Activated CD4-positive, alpha-beta T cell treated with anti-CD3 and anti-CD28 coated beads, Interleukin-2, amount 50 U/mL, for 16 hours (primary cell): ENCODE measurements at regions not wholly inside any gene's neighbourhood (a gene's known extent, or its start where the extent isn't known, plus 50 kb on each side); places are given as distances from the start of the nearest gene placed in this dataset.
"Not testable (repeated sequence)": the region's sequence is repeated elsewhere in the genome, so short reads cannot be mapped to it uniquely, and the experiment has no call there.

ENCODE experiments used
- DNase-seq: peaks from one replicate; pipeline ENCODE4 v3.0.0-alpha.2; 2020

DNA sequence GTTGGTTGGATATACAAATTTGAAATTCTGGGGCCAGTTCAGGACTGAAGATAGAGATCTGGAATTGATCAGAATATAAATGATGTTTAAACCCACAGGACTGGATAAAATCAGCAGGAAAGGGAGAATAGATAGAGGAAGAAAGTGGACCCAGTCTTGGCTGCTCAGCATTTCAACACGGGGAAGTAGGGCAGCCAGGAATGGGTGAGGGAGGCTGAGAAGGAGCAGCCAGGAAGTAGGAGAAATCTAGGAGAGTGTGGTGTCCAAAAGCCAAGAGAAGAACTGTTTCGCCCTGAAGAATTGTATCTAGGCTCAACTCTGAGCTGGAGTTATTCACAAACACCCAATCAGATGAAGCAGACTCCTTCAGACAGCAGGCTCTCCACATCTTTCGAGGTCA, 197.9 kb downstream of the CDCA7 start:
- DNase-seq: no peak

DNA sequence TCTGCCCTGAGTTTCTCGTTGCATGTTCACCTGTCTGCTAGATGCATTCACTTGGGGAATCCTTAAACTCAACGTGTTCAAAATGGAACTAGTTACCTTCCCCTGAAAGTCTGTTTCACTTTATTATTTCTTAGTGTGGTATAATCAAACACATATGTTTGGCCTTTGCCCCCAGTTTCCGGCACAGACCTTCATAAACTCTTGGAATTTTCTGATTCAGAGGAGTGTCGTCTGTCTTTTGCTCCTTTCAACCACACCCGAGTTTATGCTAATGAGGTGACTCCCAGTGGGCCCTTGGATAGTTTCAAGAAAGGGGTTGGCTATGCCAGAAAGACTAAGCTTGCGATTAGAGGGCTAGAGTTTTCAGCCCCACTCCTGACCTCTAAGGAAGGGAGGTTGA, 198.9 kb downstream of the CDCA7 start:
- DNase-seq: no peak

DNA sequence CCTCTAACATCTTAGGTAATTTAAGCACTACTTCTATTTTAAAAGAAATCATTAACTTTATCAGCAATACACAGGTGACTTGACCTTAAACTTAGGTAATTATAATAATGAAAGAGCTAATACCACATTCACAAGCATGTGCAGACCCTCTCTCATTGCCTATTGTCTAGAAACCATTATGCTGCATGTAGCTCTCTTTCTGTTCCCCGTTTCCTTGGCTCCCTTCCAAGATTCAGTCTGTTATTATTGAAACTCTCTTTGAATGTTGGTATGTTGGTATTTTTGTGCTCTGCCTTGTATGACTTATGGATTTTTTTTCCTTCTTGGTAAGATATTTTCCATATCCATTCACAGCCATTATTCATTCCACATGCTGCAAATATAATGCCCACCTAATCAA, 201.2 kb downstream of the CDCA7 start:
- DNase-seq: no peak

DNA sequence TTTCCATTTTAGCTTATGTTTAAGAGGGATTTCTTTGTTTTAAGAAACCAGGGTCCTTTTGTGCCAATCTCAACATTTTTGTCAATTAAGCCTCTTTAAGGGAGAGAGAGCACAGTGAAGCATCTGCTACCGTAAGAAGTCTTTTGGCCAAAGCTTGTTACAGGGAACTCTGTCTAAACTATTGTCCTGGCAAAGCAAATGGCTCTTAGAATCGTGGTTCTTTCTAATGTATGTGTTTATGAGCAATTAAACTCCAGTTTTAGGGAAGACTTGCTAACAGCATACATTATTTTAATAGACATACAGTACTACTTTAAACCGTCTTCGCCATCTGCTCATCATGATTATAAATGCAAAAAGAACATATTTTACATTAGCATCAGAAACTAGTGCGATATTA, 202.1 kb downstream of the CDCA7 start:
- DNase-seq: no peak

DNA sequence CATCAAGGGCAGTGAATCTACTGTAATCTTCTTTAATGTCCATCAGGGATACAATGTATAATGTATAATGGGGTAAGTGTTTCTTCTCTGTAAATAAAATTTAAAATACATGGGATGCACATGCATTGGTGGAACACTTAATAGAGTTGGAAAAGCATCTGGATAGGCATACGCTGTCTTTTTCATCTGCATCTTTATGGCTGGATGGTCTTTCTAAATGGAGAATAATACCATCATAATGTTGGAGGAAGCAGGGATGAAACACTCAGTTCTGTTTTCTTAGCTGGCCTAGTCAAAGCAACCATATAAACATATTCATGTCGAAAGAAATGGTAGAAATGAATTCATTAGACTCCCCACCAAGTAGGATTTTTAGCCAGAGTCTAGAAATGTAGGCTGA, 202.8 kb downstream of the CDCA7 start:
- no peak for DNase-seq

DNA sequence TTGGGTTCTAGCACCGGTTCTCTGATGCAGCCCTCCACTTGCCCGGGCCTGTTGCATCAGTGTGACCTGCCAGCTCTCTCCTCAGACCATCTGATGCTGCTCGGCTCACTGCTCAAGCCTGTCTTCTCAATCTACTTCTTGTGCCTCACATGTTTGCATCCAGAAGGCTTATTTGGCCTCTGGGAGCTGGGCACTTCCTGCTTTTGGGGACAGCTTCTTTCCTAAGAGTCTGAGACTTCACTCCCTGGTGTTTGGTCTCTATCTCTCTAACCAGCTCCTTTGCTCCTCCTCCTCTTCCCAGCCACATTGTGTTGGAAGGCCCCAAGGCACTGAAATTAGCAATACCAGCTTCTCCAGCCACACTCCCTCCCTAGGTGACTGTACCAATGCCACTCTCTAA, 212.8 kb downstream of the CDCA7 start:
- no peak for DNase-seq

DNA sequence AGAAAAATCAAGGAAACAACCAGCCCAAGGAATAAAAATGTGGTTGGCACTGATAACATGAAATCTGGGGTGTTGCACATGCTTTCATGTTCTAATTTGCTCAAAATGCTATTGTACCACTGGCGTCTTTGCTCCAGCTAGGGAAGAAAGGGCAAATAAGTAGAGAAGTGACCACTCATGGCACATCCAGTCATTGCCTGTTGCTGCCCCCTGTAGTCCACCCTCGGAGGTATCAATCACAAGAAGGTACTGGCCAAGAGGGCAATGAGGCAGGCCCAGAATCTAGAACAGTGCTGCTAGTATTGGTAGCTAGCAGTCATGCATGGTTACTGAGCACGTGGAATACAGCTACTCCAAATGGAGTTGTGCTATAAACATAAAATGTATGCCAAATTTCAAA, 213.4 kb downstream of the CDCA7 start:
- DNase-seq: no peak

DNA sequence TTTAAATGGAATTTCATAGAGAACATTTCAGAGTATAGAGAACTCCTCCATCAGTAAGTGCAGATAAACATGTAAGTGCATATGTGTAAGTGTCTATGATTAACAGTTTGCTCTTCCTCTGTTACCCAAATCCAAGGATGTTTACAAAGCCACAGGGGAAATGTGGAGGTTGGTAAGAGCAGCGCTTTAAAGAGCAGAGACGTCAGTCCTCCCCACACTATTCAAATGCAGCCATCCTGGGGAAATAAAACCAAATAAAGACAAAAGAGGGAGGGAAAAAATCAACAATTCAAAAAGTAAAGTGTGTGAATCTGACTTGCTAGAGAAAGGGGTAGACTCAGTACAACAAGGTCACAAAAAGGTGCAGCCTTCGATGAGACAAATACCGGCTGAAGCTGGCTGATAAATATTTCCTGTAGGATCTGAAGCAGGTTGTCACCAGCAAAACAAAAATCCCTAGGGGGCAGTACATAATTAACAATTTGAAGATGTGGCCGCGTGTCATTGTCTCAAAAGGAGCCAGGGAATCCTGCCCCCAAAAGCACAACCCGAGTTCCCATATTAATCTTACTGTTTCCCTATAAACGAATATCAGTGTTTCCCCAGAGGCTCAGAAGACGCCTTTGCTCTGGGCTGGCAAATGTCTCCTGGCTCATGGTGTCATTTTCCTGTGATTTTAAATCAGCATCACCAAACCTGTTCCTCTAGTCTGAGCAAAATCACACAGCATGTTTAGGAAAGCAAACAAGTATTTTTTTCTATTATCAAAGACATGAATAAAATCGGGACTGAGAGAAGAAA, 216.5 kb downstream of the CDCA7 start:
- DNase-seq: peak; percentile 2

DNA sequence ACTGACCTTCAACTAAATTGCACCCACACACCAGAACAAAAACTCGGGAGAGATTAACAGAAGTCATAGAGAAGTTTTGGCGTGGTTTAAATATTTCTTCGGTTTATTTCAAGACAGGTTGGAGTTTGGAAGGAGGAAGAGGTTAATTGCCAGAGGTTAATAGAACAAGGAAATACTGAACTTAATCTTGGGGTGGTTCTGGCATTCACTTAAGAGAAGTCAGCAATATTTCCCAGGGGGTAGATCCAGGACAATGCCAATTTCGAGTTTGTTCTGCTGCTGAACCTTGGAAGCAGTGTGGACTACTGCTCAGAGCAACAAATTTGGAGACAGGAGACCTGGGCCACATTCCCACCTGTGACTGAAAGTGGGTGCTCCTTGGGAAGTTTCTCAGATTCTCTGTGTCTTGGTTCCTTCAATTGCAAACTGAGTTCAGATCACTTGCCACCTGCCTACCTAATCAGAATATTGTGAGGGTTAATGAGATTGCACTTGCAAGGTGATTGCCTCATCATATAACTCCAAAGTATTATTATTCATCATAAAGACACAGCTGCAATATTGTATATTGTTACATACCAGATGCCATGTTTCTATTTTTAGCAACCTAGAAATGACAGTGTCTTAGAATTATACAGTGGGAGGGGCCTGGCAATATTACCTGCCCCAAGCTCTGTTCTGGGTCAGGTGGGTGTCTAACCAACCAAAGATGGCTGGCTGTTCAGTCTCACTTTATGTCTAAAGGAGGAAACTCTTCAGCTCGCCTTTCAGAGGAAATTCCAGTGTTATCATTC, 217.4 kb downstream of the CDCA7 start:
- no peak for DNase-seq

DNA sequence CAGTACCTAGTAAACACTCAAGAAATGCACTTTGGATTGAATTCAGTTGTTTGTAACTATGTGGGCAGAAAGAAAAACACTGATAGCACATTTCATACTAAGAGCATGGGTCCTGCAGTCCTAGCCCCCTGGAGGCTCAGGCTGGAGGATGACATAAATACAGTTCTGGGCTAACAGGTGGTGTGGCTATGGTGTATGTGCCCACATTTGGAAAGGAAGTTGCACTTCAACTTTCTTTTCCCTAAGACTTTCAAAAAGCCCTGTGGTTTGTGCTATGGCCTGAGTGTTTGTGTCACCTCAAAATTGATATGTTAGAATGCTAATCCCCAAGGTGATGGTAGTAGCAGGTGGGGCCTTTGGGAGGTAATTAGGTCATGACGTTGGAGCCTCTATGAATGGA, 218.2 kb downstream of the CDCA7 start:
- no peak for DNase-seq

DNA sequence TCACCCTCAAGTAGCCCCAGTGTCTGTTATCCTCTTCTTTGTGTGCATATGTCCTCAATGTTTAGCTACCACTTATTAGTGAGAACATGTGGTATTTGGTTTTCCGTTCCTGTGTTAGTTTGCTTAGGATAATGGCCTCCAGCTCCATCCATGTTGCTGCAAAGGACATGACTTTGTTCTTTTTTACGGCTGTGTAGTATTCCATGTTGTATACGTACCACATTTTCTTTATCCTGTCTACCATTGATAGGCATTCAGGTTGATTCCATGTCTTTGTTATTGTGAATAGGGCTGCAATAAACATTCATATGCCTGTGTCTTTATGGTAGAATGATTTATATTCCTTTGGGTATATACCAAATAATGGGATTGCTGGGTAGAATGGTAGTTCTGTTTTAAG, 219.1 kb downstream of the CDCA7 start:
- DNase-seq: not testable (repeated sequence)

DNA sequence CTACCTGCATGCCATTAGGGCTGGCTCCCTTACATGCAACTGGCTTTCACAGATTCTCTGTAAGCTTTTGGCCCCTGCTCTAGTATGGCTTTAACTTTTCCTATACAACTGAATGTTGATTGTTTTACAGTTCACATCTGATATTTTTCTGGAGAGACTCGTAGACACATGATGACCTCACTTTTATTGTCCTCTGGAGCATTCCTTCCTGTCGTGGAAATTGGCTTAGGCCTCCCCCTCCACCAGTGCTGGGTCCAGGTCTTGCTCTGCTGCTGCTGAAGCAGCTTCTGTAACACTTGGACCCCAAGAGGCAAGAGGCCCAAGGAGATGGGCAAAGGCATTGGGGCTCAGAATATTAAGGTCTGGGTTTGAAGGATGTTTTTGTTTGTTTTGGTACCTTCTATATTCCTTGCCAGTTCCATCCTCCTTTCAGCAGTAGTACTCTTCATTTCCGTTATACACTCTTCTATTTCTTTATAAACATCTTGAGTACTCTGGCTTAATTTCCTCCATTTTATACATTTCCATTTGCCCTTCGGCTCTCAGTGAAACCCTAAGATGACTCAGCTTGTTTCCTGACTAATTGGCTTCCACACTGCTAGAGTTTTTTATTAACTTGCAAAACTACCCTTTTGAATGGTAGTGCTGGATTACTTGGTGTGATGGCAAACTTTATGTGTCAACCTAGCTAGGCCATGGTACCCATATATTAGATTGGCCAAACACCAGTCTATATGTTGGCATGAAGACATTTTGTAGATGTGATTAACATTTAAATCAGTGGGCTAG, 219.8 kb downstream of the CDCA7 start:
- peak; percentile 10 for DNase-seq

DNA sequence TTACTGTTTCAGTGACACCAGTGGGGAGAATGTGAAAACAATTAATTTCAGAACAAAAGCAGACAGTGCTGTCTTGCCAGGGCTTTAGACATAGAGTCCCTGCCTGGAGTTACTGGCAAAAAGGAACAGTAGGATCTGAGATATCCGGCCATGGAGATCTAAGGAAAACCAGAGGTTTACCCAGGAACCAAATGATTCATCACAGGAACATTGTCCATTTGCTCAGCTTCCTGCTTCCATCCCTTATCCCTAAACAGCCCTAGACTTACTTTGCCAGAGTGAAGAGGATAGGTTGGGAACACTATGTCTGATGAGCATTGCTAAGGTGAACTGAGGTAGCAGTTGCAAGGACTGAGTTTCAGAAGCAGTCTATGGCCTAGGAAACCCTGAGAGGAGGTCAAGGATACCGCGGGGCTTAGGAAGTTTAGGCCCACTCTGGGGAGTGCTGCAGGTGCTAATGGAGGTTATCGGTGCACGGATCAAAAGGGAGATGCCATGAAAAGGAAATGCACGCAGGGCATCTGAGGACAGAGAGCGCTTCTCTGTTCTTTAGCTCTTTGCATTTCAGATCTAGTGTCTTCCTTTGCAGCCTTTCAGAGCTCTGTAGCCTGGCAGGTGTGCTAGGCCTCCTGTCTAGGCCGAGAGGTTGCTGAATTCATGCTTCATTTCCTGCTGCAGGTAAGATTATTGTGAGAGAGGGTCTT, 223.9 kb downstream of the CDCA7 start:
- DNase-seq: no peak

DNA sequence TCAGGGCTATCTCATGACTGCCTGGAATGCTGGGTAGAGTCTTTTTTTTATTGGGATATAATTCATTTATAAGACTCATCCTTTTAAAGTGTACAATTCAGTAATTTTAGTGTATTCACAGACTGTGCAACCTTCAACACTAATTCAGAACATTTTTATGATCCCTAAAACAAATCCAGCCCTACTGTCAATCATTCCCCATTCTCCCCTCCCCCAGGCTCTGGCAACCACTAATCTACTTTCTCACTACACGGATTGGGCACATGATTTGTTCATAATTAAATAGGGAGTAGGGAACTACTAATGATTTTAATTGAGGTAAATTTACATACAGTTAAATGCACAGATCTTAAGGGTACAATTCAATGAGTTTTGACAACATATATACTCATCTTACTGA, 225.7 kb downstream of the CDCA7 start:
- DNase-seq: no peak

DNA sequence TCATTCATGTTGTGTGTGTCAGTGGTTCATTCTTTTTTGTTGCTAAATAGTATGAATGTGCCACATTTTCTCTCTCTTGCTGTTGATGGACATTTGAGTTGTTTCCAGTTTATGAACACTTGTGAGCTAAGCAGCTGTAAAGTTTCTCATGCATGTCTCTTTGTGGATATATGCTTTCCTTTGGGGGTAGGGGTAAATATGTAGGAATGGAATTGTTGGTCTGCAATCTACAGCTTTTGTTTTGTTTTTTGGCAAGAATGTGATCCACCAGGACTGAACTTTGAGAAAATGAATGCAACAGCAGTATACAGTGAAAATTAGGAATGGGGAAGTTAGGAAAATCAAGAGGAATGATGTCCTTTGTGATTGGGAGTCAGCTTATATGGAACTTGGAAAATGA, 226.3 kb downstream of the CDCA7 start:
- DNase-seq: no peak

DNA sequence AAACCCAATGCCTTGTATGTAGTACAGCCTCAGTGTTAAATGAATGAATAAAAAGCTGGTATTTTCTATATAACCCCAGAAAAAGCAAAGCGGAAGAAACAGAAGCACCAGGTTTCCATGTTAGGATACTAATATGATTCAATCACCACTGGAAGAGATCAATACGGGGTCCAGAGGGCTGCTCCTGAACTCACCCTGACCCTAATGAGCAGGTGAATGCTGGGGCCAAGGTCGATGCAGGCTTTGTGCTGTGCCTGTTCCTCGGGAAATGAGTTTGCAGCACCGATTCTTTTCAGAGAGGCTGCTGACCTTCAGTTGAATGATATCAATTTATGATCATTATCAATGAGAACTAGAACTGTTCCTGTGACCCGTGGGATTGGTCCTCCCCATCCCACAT, 228.5 kb downstream of the CDCA7 start:
- no peak for DNase-seq

DNA sequence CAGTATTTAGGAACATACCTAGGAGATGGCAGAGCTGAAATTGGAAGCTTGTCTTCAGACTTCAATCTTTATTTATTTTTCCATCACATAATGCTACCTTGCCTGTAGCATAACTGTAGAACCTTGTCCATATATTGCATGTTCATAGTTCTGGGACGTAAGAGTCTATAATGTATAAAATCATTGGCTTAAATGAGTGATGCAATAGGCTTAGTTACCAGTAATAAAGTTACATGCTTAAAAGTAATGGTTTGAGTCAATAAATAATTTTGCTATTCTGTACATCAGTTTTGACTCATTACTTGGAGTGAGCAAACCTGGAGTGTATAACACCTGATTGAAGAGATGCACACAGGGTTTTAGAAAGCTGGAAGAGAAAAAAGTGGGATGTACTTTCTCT, 229.3 kb downstream of the CDCA7 start:
- no peak for DNase-seq

DNA sequence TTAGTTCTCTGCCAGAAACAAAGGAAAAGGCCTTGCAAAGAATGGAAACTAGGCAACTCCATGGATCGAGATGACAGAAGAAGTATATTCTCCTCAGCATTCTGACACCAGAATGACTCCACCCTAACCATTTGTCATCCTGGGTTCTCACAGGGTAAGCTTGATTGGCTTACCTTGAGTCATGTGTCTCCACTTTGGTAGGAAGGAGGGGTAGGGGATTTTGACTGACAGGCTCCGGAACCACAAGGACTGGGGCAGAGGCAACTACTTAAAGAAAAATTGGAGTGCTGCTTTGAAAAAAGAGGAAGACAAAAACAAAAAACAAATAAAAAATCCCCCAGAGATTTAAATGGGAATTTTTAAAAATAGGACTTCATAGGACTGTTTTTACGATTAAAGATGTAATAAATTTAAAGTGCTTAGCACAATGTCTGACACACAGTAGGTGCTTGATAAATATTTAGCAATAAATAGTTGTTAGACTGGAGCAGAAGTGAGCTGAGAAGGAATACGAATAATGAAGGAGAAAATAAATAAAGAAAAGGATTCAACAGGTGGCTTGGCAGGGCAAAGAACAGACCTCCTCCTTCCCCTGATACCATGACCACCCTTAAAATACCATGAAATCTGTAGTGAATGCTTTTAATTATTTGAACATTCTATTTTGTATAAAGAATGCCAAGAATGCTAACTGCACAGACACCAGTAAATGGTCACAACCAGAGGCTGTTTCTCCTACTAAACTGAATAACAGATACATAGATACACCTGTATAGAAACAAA, 230.2 kb downstream of the CDCA7 start:
- no peak for DNase-seq

DNA sequence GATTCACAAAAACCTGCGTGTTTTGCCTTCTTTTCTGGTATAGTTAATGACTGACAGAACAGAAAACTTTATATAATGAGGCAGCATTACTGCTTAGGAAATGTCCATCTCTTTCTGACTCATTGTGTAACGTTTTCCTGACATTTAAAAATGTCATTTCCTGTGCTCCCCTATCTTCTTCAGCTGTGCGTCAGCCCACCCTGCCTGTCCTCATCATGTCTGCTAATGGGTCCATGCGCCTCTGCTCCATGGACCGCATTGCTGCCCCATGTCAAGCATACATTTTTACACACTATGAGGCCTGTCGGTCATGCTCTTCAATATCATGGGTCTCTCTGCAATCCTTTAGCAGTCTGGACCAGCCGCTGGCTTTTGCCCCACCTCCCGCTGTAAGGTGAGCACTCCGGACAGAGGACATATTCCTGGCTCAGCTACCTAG, 234.3 kb downstream of the CDCA7 start:
- DNase-seq: no peak

DNA sequence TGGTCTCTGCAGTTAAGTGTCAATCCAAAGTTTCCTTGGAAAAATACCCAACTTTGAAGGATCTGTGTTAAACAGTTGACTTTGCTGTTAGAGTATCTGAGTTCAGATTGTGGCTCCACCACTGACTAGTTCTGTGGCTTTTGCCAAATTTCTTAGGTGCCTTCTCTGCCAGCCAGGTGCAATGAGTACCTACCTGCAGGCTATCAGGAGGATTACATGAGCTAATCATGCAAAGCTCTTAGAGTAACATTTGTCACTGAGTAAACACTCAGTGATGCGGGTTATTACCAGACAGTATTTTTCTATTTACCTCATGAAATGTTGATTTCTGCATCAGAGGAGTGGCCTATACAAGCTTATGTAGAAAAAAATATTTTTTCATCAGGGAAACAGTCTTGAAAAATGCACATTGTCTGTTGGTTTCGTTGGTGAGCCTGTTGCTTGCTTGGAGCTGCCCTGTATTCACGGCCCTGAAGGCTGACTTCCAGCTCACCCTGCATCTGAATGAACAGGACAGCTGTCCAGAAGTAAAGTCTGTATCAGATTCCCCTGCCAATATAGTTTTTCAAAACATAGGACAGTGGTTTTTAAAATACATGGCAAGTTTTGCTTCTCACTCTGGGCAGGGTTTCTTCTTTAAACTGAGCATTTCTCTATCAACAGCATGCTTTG, 235.1 kb downstream of the CDCA7 start:
- no peak for DNase-seq

DNA sequence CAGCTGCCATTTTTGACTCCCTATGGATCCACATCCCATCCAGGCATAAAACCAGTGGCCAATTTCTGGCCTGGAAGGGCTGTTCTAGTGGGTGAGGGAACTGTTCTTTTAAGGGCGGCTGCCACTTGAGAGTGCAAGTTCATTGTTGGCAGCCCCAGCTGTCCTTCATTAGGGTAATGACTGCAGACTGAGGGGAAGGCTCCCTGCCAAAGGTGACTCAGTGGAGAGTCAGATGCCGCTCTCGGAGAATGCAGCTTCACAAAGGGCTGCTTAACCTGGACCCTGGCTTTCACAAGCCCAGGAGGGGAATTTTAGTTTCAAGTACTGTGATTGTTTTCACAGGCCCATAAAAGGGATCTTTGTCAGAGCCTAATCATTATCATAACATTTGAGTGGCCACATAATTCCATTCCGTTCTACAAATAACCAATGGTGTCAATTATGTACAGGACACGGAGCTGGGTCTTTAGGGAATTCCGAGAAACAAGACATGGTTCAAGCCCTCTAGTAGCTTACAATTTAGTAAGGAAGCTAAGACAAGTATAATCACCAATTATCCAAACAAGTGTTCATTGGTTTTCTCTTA, 235.7 kb downstream of the CDCA7 start:
- DNase-seq: no peak
